Endodermal cell (in vitro differentiated cells): ENCODE measurements at regions not wholly inside any gene's neighbourhood (a gene's known extent, or its start where the extent isn't known, plus 50 kb on each side); places are given as distances from the start of the nearest gene placed in this dataset.

Source experiments
- DNase-seq: peaks from one replicate; pipeline ENCODE4 v3.0.0-alpha.2; 2017
- H3K27ac ChIP-seq: 2 replicates; pipeline ENCODE4 v1.5.1; 2013; ENCODE audit warnings: mild to moderate bottlenecking, low read depth, low read length, moderate library complexity
- H3K27me3 ChIP-seq: 2 replicates; pipeline ENCODE4 v1.6.1; 2013; ENCODE audit warnings: mild to moderate bottlenecking, low read length, moderate library complexity; ENCODE audit not compliant: insufficient read depth, control insufficient read depth, poor library complexity, severe bottlenecking
- H3K36me3 ChIP-seq: 2 replicates; pipeline ENCODE4 v1.7.0; 2013; ENCODE audit warnings: mild to moderate bottlenecking, low read length, moderate library complexity; ENCODE audit not compliant: control insufficient read depth, insufficient read depth
- H3K4me1 ChIP-seq: one replicate; pipeline ENCODE4 v1.7.0; 2013; ENCODE audit warnings: low read length; ENCODE audit not compliant: control insufficient read depth, insufficient read depth
- H3K4me3 ChIP-seq: 2 replicates; pipeline ENCODE4 v1.5.1; 2013; ENCODE audit warnings: mild to moderate bottlenecking, low read length, moderate library complexity
- H3K9ac ChIP-seq: 2 replicates; pipeline ENCODE4 v1.6.1; 2013; ENCODE audit warnings: mild to moderate bottlenecking, low read length, moderate library complexity; ENCODE audit not compliant: poor library complexity, severe bottlenecking; ENCODE audit errors: extremely low read depth
- H3K9me3 ChIP-seq: 2 replicates; pipeline ENCODE4 v1.6.1; 2013; ENCODE audit warnings: mild to moderate bottlenecking, low read length, moderate library complexity; ENCODE audit not compliant: control insufficient read depth
- H3K27ac Mint-ChIP-seq: 2 replicates; pipeline ENCODE4 v1.8.0; 2020; ENCODE audit warnings: mixed read lengths
- H3K27me3 Mint-ChIP-seq: 2 replicates; pipeline ENCODE4 v1.8.0; 2021; ENCODE audit warnings: mild to moderate bottlenecking, mixed read lengths; ENCODE audit not compliant: insufficient read depth
- H3K36me3 Mint-ChIP-seq: 2 replicates; pipeline ENCODE4 v1.8.0; 2020; ENCODE audit warnings: low read depth, mixed read lengths
- H3K4me1 Mint-ChIP-seq: 2 replicates; pipeline ENCODE4 v1.8.0; 2020; ENCODE audit warnings: mixed read lengths
- H3K4me3 Mint-ChIP-seq: 2 replicates; pipeline ENCODE4 v1.8.0; 2020; ENCODE audit warnings: mild to moderate bottlenecking, moderate library complexity, mixed read lengths
- H3K9me3 Mint-ChIP-seq: 2 replicates; pipeline ENCODE4 v1.8.0; 2020; ENCODE audit warnings: mild to moderate bottlenecking, mixed read lengths
- CTCF ChIP-seq: fragments of 200-600 bp; sonication (generic); conservative IDR thresholded peaks from 2 replicates; pipeline ENCODE4 v1.5.0; 2021; ENCODE audit warnings: antibody characterized with exemption, mild to moderate bottlenecking
- WGBS, 2 experiments: methylation state at CpG; one replicate each; pipeline versions ENCODE4 v1.1.5 to v1.1.7; 2013; ENCODE audit warnings: missing lambda C conversion rate in 2 of 2, mixed read lengths in 1 of 2; ENCODE audit not compliant: insufficient coverage in 1 of 2, insufficient read length in 1 of 2; 5-methylcytosine and 5-hydroxymethylcytosine counted together

- DNase-seq, result no peak
- no peak overlapping the region for H3K4me3 Mint-ChIP-seq
Observed at GRCh38 chr12:58557171-58557570, 363.1 kb downstream of the LRIG3 start.

GRCh38 chr12:58557661-58558060 is 362.6 kb downstream of the LRIG3 start:
- Mint-ChIP-seq H3K4me1 (peaks cover 15% of the 10 kb centered on the region), H3K36me3 (no peaks in the 10 kb centered on the region), H3K4me3 (no peak overlapping the region), H3K27ac (no peak overlapping the region), H3K9me3 (no peaks in the 10 kb centered on the region), H3K27me3 (peaks cover 7% of the 10 kb centered on the region)
- 95 to 100% methylated on average over 1 of the region's 1 CpG for WGBS, 2 experiments
- Histone ChIP-seq H3K36me3 (no peaks in the 10 kb centered on the region), H3K4me3 (no peak overlapping the region), H3K27me3 (peaks cover 10% of the 10 kb centered on the region), H3K9ac (no peak overlapping the region), H3K27ac (no peak overlapping the region), H3K4me1 (peaks cover 6% of the 10 kb centered on the region), H3K9me3 (no peaks in the 10 kb centered on the region)
- DNase-seq, result no peak
- no peak for TF ChIP-seq CTCF

More at GRCh38 chr12:58557171-58557570, 363.1 kb downstream of the LRIG3 start:
- H3K27ac ChIP-seq, result no peak overlapping the region
- Mint-ChIP-seq H3K36me3 (no peaks in the 10 kb centered on the region), H3K27ac (no peak overlapping the region), H3K4me1 (peaks cover 20% of the 10 kb centered on the region), H3K9me3 (no peaks in the 10 kb centered on the region), H3K27me3 (peaks cover 7% of the 10 kb centered on the region)
- no peaks in the 10 kb centered on the region for H3K9me3 ChIP-seq
- H3K4me1 ChIP-seq, result peaks cover 11% of the 10 kb centered on the region
- H3K9ac ChIP-seq, result no peak overlapping the region
- H3K27me3 ChIP-seq, result peaks cover 10% of the 10 kb centered on the region
- H3K36me3 ChIP-seq, result no peaks in the 10 kb centered on the region
- H3K4me3 ChIP-seq, result no peak overlapping the region
- no peak for TF ChIP-seq CTCF
- 50 to 59% methylated on average over 2 to 3 of the region's 3 CpGs for WGBS, 2 experiments

GRCh38 chr12:58563621-58564020 is 356.7 kb downstream of the LRIG3 start:
- no peak overlapping the region for H3K4me3 Mint-ChIP-seq
- Histone ChIP-seq H3K4me1 (no peaks in the 10 kb centered on the region), H3K27ac (no peak overlapping the region), H3K27me3 (no peaks in the 10 kb centered on the region), H3K4me3 (no peak overlapping the region), H3K9ac (no peak overlapping the region), H3K36me3 (no peaks in the 10 kb centered on the region), H3K9me3 (no peaks in the 10 kb centered on the region)
- no peak for DNase-seq
- no peaks in the 10 kb centered on the region for H3K27me3 Mint-ChIP-seq
- peaks cover 8% of the 10 kb centered on the region for H3K4me1 Mint-ChIP-seq
- TF ChIP-seq CTCF, result no peak
- no peak overlapping the region for H3K27ac Mint-ChIP-seq
- H3K9me3 Mint-ChIP-seq, result no peaks in the 10 kb centered on the region
- no peaks in the 10 kb centered on the region for H3K36me3 Mint-ChIP-seq
